Left ventricle myocardium superior (tissue), 1 donor: ENCODE measurements at regions not wholly inside any gene's neighbourhood (a gene's known extent, or its start where the extent isn't known, plus 50 kb on each side); places are given as distances from the start of the nearest gene placed in this dataset.
A peak's percentile ranks its signal among the peaks of the same experiment; 100 is the strongest.

Source experiments
- ATAC-seq: fragments of 200-7000 bp; cut with Tn5 transposase; one replicate; pipeline ENCODE4 v1.9.1; 2020; ENCODE audit warnings: mild to moderate bottlenecking, moderate library complexity
- DNase-seq: peaks from one replicate; pipeline ENCODE4 v3.0.0-alpha.2; 2020
- intact Hi-C: fragments of 100-400 bp; cut with micrococcal nuclease; formaldehyde crosslinking; loops from one replicate; pipeline ENCODE4 v1.11.0; 2022
- donor health status: DM: no; HTN: yes; CAD: no; lungs with severe emphysema.

DNA sequence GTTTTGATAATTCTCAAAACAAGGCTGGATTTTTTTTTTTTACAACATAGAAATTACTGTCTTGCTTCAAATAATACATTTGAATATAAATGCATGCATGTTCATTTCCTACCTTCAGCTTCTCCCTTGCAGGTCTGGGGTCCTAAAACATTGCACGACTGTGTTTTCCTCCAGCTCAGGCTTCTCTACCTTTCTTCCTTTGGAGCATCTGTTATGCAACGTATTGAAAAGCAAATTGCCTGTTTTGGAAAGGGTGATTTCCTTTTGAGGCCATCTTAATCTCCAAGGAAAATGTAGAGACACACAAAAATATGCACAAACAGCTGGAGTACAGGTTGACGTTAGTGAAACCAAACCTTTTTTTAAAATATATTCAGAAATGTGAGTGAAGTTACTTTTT lies 115.6 kb upstream of the TLL1 start:
- ATAC-seq: no peak
- DNase-seq: no peak
- intact Hi-C loops: no loop called here

DNA sequence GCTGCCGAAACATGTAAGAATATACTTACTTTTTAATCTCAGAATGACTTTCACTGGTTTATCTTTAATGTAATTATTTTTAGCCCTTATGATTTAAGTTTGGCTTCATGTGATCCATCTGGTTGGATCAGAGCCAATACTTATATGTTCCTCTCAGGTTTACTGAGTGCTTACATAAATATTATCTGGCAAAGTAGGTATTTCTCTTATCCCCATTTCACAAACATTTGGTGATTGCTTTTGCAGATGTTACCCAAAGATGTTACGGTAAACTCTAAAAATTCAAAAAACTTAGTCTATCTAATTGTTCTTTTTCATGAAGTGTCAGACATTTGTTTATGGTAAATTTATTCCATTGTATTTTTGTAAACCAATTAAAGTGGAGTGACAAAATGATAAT lies 115.0 kb upstream of the TLL1 start:
- DNase-seq (no peak), ATAC-seq (no peak)
- intact Hi-C loops: no loop called here

DNA sequence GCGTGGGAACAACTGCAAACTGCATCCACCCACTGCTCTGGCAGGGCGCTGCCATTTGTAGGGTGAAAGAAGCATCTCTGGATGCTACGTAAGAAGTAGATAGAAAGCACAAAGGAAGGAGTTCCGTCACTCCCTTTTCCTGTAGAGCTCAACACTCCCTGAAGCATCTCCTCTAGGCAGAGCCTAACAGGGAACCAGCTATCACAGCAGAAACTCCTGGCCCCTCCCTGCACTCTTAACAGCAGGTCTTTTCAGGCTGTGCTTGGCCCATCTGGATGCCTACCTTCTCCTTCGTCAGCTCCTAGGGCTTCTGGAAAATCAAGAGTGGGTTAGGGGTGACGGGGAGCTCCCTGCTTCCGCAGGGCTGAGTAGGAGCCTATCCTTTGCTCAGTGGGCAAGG lies 112.9 kb upstream of the TLL1 start:
- ATAC-seq (no peak), DNase-seq (no peak)
- intact Hi-C loops: no loop called here

DNA sequence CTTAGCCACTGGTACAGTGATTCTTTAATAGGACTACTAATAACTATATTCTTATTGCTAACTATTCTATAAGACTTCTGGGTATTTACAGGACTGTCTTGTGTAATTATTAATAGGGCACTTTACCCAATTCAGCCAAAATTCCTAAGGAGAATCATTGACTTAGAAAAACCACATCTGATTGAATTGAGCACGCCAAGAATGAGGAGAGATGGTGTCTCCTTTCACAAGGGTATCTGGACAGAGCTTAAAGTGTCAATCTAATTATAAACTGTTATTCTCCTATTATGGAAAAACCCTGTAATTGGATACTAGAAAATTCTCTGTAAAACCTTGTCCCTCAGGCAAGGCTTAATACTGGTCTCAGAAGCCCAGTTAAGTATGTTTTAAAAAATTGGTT lies 111.1 kb upstream of the TLL1 start:
- DNase-seq (no peak), ATAC-seq (no peak)
- intact Hi-C loops: no loop called here

DNA sequence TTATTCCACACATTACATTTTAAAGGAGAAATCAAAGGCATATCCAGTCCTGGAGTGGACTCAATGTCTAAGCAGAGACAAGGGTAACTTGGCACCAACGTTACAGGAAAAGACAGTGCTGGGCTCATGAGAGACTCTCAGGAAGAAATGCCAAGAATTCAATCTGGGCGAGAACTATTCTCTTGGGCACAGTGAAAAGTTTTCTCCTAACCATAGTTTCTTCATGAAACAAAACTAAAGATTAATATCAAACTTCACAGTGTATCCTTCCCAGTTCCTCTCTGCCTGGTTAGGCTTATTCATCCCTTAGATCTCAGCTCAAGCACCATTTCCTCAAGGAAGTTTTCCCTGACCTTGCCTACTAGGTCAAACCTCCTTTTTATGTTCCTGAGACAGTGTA lies 109.4 kb upstream of the TLL1 start:
- intact Hi-C loops: no loop called here
- peak; percentile 29 for ATAC-seq
- no peak for DNase-seq

DNA sequence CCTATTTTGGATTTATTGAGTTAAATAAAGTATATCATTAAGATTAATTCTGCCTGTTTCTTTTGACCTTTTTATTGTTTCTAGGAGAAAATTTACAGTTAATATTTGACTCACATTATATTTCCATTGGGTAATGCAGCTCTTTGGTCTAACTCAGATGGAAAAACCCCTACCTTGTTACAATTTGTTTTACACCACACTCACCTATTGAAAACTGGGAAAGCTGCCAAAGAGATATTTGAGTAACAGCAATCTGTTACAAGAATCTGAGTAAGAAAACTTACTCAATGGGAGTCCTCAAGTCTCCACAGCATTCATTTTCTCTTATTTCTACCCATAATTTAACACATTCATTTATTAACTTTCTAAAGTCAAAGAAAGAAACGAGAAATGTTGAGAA lies 108.0 kb upstream of the TLL1 start:
- DNase-seq (no peak), ATAC-seq (no peak)
- intact Hi-C loops: no loop called here

DNA sequence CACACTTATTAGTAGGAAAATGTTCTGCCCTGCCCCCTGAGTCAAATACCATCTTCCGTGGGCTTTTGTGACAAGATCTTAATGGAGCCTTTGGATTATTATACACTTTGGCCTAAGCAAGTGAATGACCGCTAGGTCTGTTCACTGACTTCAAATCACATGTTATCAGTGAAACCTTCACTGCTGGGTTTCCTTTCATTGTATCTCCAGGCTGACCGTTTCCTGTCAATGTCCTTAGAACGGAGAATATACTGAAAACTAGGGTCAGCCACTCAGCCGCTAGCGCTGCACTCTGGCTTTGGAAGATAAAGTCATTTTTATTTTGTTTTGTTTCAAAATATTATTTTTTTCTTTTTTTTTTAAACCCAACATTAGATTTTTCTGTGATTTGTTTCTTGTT lies 107.0 kb upstream of the TLL1 start:
- DNase-seq (no peak), ATAC-seq (peak; percentile 47)
- intact Hi-C loops: no loop called here

DNA sequence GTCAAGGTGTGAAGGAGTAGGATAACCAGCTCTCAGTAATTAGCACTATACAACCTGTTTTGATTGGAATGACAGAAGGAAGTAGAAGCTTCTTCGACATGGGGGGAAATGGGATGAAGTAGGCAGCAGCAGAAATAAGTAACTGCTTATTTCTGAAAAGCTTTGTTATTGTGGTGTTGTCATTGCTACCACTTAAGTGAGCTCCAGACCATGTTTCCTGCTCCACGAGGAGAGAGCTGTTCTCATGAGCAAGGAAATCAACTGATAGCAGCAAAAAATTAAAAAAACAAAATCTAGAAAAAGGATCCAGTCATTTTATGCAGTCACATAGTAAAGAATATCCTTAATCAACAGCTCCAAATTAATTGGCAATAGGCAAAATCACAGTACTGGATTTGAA lies 106.1 kb upstream of the TLL1 start:
- no peak for DNase-seq
- intact Hi-C loops: no loop called here
- ATAC-seq: no peak

DNA sequence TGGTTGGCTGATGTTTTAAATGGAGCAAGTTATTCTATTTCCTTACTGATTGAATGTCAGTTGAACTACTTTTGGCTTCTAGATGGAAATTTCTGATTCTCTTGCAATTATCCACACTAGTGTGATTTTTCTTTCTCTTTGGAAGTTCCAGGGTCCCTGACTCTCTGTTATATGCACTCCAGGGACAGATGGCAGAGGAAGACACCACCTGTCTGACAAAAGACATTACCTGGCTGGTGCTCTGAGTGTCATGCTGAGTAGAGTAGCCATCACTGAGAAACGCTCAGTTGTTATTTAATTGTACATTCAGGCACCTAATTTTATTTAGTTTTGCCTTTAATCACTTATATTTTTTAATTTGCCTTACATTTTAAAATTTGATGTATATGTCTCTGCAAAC lies 105.4 kb upstream of the TLL1 start:
- no peak for ATAC-seq
- intact Hi-C loops: no loop called here
- no peak for DNase-seq

DNA sequence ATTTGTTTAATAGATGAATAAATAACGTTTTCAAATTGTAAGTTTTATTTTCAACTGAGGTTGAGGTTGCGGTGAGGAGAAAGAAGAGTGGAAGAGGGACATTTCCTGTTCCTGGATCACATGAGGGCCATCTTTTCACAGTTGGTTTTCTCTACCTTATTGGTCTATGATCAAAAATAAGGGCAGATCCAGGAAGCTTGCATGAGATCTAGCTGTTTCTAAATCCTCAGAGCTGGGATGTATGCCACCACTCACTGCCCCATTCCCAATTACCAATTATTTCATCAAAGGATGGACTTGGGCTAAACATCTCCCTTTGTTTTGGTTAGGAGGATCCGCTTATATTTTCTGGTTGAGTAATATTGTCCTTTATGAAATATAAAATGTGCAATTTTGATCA lies 104.8 kb upstream of the TLL1 start:
- ATAC-seq (no peak), DNase-seq (no peak)
- intact Hi-C loops: no loop called here

DNA sequence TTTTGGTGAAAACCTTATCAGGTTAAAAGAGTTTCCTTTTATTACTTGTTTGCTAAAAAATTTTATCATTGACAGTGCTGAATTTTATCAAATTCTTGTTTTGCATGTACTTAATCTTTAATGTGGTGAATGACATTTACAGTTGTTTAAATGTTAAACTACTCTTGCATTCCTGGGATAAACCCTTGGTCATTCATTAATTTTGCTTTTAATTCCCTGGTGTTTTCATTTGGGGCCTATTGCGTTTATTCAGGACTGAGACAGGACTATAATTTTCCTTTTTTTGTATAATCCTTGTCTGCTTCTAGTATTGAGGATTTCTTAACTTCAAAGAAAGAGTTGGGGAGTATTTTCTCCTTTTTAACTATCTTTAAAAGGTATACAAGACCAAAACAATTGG lies 98.7 kb upstream of the TLL1 start:
- DNase-seq (no peak), ATAC-seq (no peak)
- intact Hi-C loops: no loop called here

DNA sequence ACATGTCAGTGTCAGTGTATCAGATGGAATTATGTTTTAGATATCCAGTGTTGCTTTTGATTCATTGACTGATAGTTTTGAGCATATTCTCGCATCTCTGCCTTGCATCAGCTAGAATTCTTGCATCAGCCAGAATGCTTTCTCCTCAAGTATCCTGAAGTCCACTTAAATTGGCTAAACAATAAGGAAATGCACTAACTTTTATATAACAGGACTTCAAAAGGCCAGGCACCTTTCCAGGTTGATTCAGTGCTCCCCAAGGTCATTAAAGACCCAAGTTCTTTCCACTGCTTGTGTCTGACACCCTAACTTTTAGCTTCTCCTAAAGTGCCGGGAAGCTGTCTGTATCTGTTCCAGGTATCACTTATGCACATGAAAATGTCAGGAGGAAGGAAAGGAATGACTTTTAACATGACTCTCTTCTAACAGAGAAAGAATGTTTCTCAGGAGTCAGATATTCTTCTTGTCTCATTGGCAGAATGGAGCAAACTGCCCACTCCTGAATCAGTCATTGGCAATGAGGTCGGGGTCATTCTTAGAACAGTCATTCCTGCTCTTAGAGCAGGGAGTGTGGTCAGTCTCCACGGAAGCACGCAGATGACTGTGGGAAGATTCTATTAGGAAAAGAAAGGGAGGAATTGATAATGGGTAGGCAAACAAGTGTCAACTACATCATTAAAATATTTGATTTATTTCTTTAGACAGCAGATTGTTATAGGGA lies 92.9 kb upstream of the TLL1 start:
- ATAC-seq: no peak
- intact Hi-C loops: no loop called here
- DNase-seq: no peak

DNA sequence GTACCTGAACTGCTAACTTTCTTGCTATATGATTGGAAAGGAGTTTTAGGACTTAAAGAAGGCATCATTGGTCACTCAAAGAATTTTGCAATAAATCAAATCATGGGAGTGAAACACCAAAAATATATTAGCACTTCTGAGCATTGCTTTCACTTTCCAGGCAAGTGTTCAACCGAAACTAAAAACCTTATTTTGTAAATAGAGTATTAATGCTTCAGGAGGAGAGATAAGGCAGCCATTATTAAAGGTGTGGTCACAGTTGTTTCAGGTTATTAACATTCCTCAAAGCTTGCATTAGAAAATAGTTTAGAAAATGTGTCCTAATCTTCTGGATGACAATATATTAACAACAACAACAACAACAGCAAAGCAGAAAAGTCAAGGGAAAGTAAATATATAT lies 92.3 kb upstream of the TLL1 start:
- intact Hi-C loops: no loop called here
- no peak for DNase-seq
- ATAC-seq: no peak

DNA sequence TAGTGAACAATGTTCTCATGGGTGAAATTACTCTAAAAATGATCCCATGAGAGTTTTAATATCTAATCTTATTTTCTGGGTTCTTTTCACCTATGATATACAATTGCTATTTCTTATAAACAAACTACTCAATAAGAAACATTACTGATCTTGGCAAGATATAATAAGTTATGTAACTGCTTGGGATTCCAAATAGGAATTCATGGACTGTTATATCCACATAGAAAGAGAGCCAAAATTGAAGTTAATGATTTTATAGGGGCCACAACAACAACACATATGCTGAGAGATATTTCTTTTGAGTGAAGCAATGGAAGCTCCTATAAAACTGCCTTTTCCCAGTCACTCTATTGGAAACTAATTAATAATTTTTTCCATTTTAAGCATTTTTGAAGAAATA lies 90.4 kb upstream of the TLL1 start:
- ATAC-seq (no peak), DNase-seq (no peak)
- intact Hi-C loops: no loop called here

DNA sequence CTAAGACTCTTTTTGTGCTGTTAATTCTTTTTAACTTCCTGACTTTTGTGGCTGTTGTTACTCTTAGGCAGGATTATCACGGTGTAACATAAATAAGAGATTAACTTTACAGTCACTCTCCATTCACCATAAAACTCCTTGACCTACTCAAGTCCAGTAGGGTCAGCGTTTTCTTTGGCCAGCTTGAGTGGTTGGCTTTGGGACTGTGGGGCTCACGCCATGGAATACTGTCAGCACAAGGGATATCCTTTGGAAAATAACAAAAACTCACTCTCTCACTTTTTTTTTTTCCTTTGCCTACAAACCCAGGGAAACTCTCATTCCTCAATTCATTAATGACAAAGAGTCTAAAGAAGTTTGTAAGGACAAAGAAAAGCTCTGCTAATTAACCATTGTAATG lies 89.4 kb upstream of the TLL1 start:
- no peak for DNase-seq
- ATAC-seq: no peak
- intact Hi-C loops: no loop called here

DNA sequence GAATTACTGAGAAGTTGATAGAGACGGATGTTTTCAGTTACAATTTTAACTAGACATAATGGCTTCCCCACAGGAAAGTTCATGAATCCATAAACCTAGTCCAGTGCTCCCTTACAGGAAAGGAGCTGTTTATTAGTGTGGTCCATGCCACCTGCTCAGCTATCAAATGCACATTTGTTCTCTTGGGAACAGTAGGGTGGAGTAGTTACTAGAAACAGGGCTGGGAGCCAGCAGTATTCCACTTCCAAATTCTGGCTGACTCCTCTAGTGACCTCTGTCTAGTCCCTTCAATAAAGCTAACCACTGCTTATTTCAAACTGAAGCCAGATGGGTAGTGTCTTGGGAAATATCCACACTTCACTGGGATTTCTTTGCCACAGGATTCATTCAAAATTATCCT lies 88.4 kb upstream of the TLL1 start:
- DNase-seq: peak; percentile 36
- peak; percentile 98 for ATAC-seq
- intact Hi-C loops: no loop called here

DNA sequence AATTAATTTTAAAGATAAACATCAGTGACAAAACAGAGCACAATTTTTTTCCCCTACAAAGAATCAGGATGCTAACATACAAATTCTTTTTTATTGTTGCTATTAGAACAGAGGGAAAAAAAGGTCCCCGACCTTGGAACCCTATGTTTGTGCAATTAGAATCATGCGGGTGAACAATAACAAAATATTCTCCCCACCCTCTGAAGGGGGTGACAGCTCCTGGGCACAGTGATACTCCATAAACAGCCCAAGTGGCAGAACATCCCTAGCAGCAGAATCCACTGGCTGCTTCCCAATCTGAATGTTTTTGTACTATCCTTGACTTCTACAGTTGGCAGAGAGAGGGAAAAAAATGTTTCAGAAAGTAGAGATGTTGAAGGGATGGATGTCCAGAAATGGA lies 87.7 kb upstream of the TLL1 start:
- intact Hi-C loops: no loop called here
- ATAC-seq (peak; percentile 8), DNase-seq (no peak)

DNA sequence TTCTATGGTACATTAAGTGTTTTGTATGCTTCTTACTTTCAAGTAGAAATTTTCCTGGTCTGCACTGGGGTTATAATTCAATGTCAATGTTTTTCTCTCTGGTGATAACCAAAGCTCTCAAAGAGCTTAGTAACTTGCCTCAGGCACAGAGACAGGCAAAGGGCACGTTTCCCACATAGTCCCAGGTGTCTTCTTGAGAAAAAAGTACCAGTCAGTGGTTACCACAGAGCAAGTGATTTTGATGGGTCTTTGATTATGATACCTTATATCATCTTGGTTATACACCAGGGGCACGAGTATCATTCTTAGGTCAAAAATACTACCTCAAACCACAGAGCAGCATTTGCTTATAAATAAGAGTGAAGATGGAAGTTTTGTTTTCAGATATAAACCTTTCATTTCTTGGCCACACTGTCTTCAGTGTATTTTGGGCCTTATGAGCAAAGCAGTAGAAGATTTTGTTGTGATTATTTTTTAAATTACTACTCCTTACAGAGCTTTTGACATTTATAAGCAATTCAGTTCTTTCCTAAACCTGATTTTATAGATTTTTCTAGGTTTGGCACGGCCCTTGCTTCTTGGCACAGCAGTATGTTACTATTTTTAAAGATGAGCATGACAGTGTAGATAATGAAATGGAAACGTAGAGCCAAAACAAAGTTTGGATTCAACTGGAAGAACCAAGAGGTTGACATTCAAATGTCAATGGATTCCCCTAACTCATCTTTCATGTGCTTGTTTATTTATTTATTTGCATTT lies 85.3 kb upstream of the TLL1 start:
- intact Hi-C loops: no loop called here
- ATAC-seq (no peak), DNase-seq (no peak)

DNA sequence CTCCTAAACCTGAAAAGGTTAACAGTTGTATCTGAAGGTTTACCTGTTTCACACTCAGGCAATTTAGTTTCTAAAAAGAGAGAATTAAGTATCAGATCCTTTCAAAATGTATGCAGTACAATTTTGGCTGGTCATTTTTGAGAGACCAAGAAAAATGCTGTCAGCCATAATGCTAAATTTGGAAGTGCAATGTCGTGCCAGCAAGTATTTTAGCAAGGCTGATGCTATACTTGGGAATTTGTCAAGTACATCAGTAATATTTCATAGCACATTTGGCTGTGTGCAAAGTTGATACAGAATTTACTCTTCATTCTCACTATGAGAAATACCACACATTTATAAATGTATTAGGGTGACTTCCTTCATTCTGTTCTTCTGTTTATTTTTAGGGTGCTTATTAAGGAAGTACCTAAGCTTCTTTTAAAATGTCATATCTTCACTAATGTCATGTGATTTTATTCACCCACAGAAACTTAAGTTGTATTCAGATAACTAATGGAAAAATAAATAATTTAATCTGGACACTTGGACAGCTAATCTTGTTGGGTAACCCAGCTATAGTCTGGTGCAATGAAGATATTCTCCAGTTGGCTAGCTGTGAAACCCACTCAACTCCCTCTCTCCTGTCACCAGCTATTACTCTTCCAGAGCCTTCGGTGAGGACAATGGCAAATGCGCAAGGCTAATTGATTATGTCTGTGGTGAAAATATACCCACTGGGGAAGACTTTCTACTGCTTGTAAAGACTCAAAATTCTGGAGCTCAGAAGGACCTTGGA lies 84.2 kb upstream of the TLL1 start:
- DNase-seq: no peak
- peak; percentile 44 for ATAC-seq
- intact Hi-C loops: no loop called here

DNA sequence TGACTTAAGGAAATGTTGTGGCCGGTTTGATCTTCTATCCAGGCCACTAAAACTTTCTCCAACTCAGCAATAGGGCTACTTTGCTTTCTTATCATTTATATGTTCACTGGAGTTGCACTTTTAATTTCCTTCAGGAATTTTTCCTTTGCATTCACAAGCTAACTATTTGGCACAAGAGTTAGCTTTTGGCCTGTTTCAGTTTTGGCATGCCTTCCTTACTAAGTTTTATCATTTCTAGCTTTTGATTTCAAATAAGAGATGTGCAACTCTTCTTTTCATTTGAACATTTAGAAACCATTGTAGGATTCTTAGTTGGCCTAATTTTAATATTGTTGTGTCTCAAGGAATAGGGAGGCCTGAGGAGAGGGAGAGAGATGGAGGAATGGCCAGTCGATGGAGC lies 79.8 kb upstream of the TLL1 start:
- intact Hi-C loops: no loop called here
- DNase-seq (no peak), ATAC-seq (no peak)

DNA sequence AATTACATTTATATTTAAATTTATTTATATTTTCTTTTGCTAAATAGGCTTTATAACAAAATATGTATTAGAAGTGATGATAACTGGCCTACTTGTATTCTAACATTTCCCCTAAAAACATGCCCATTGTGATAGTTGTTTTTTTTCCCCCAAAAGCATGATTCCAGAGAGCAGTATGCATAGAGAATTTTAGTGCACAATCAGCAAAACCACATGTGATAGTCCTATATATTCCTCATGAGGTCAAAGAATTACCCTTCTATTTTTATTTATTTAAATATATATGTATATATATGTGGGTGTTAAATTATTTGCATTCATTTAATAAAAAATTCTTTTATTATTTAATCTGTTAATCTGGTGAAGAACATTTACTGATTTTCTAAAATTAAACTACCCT lies 78.2 kb upstream of the TLL1 start:
- DNase-seq (no peak), ATAC-seq (no peak)
- intact Hi-C loops: no loop called here
